HCT116 (cell line): ENCODE measurements at regions not wholly inside any gene's neighbourhood (a gene's known extent, or its start where the extent isn't known, plus 50 kb on each side); places are given as distances from the start of the nearest gene placed in this dataset.

ENCODE experiments used
- CEBPB ChIP-seq: IDR thresholded peaks from 2 replicates; pipeline ENCODE4 v1.6.1; 2012; ENCODE audit warnings: low read depth
- JUND ChIP-seq: IDR thresholded peaks from 2 replicates; pipeline ENCODE4 v1.6.1; 2012
- POLR2AphosphoS5 ChIP-seq: IDR thresholded peaks from 2 replicates; pipeline ENCODE4 v1.6.1; 2011; ENCODE audit warnings: mild to moderate bottlenecking, low read depth, low read length, moderate library complexity
- REST ChIP-seq: IDR thresholded peaks from 2 replicates; pipeline ENCODE4 v1.6.1; 2012; ENCODE audit warnings: low read depth
- TCF7L2 ChIP-seq: IDR thresholded peaks from 2 replicates; pipeline ENCODE4 v1.7.0; 2011; ENCODE audit warnings: borderline replicate concordance, inconsistent platforms; ENCODE audit not compliant: insufficient read depth, insufficient read length; ENCODE audit errors: extremely low read depth
- TF ChIP-seq, protein P1 (sequence below): IDR thresholded peaks from 2 replicates; pipeline ENCODE4 v1.6.1; 2012
- TF ChIP-seq, protein P2 (sequence below), 3 experiments: fragments of 200-600 bp in 1 of 3; sonication (generic) in 1 of 3; IDR thresholded peaks in 2 of 3; conservative IDR thresholded peaks in 1 of 3; 2 replicates each; pipeline ENCODE4 v1.5.1; 2012 to 2017; ENCODE audit warnings: low read depth in 2 of 3, low read length in 2 of 3, antibody characterized with exemption in 1 of 3, borderline replicate concordance in 1 of 3, control low read depth in 1 of 3, mild to moderate bottlenecking in 1 of 3, mixed read lengths in 1 of 3, mixed run types in 1 of 3, moderate library complexity in 1 of 3; ENCODE audit not compliant: insufficient read depth in 1 of 3

DNA sequence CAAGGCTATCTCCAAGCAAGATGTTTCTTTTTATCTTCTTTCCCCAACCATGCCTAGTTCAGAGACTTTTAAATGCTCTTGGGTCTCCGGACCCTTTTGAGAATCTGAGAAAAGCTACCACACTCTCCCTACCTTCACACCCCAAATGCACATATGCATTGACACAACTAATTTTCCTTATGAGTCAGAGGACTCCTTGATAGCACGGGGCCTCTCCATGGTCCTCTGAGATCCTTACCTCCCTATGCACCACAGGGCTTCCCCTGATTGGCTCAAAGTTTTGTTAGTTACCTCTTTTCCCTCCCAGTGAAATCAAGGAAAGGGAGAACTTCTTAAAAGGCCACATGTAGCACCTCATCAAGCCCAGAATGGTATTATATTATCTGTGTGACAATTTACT, 86.8 kb upstream of the ATP6AP2 start:
- TF ChIP-seq POLR2AphosphoS5 (no peak), JUND (no peak), CEBPB (no peak), TCF7L2 (no peak), REST (no peak)
- TF ChIP-seq, protein P1, sequence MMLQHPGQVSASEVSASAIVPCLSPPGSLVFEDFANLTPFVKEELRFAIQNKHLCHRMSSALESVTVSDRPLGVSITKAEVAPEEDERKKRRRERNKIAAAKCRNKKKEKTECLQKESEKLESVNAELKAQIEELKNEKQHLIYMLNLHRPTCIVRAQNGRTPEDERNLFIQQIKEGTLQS, result no peak
- TF ChIP-seq, protein P2, sequence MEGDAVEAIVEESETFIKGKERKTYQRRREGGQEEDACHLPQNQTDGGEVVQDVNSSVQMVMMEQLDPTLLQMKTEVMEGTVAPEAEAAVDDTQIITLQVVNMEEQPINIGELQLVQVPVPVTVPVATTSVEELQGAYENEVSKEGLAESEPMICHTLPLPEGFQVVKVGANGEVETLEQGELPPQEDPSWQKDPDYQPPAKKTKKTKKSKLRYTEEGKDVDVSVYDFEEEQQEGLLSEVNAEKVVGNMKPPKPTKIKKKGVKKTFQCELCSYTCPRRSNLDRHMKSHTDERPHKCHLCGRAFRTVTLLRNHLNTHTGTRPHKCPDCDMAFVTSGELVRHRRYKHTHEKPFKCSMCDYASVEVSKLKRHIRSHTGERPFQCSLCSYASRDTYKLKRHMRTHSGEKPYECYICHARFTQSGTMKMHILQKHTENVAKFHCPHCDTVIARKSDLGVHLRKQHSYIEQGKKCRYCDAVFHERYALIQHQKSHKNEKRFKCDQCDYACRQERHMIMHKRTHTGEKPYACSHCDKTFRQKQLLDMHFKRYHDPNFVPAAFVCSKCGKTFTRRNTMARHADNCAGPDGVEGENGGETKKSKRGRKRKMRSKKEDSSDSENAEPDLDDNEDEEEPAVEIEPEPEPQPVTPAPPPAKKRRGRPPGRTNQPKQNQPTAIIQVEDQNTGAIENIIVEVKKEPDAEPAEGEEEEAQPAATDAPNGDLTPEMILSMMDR (IDR thresholded peaks at IDR 0.05 in 2 of 3, conservative IDR thresholded peaks at IDR 0.05 in 1 of 3; ENCODE audit: borderline replicate concordance in 1 of 3, insufficient read depth in 1 of 3, low read depth in 2 of 3, low read length in 2 of 3), result no peak
